ENCODE measurements at regions not wholly inside any gene's neighbourhood (a gene's known extent, or its start where the extent isn't known, plus 50 kb on each side); places are given as distances from the start of the nearest gene placed in this dataset.
A peak's percentile ranks its signal among the peaks of the same experiment; 100 is the strongest.
"Not testable (repeated sequence)": the region's sequence is repeated elsewhere in the genome, so short reads cannot be mapped to it uniquely, and the experiment has no call there.

- H3K4me3 ChIP-seq (ENCODE audit: low read depth, low read length): not testable (repeated sequence)
- peak; percentile 19 for DNase-seq (ENCODE audit: low read depth)
Observed at GRCh38 chrX:123788193-123788592, 55.3 kb upstream of the THOC2 start.

GRCh38 chrX:123788744-123789143, 55.9 kb upstream of the THOC2 start:
- no peak for TF ChIP-seq CTCF (IDR thresholded peaks at IDR 0.05; ENCODE audit: insufficient read depth, low read length)
- H3K4me3 ChIP-seq (ENCODE audit: low read depth, low read length): no peak overlapping the region
- DNase-seq (ENCODE audit: low read depth): no peak

- no peak overlapping the region for H3K4me3 ChIP-seq (ENCODE audit: low read depth, low read length)
- DNase-seq (ENCODE audit: low read depth): no peak
- no peak for TF ChIP-seq CTCF (IDR thresholded peaks at IDR 0.05; ENCODE audit: insufficient read depth, low read length)
Observed at GRCh38 chrX:123797543-123798447, 62.1 kb upstream of the XIAP start.

- H3K4me3 ChIP-seq (ENCODE audit: low read depth, low read length); DNase-seq (ENCODE audit: low read depth): not testable (repeated sequence)
Observed at GRCh38 chrX:123798706-123799430, 61.0 kb upstream of the XIAP start.

GRCh38 chrX:123801901-123802300, 58.0 kb upstream of the XIAP start:
- no peak for TF ChIP-seq CTCF (IDR thresholded peaks at IDR 0.05; ENCODE audit: insufficient read depth, low read length)
- H3K4me3 ChIP-seq (ENCODE audit: low read depth, low read length): no peak overlapping the region

GRCh38 chrX:123803331-123803983, 56.4 kb upstream of the XIAP start:
- H3K4me3 ChIP-seq (ENCODE audit: low read depth, low read length): no peak overlapping the region
- no peak for TF ChIP-seq CTCF (IDR thresholded peaks at IDR 0.05; ENCODE audit: insufficient read depth, low read length)
- peak; percentile 70 for DNase-seq (ENCODE audit: low read depth)

More at GRCh38 chrX:123801901-123802300, 58.0 kb upstream of the XIAP start:
- no peak for DNase-seq (ENCODE audit: low read depth)

GRCh38 chrX:123803984-123804365, 55.9 kb upstream of the XIAP start:
- not testable (repeated sequence) for DNase-seq (ENCODE audit: low read depth); H3K4me3 ChIP-seq (ENCODE audit: low read depth, low read length)

- TF ChIP-seq CTCF (IDR thresholded peaks at IDR 0.05; ENCODE audit: insufficient read depth, low read length): no peak
- peak; percentile 44 for DNase-seq (ENCODE audit: low read depth)
Observed at GRCh38 chrX:123807835-123808416, 51.9 kb upstream of the XIAP start.

More at GRCh38 chrX:123807835-123808416, 51.9 kb upstream of the XIAP start:
- H3K4me3 ChIP-seq (ENCODE audit: low read depth, low read length): no peak overlapping the region
